B cell (primary cell): ENCODE measurements at regions not wholly inside any gene's neighbourhood (a gene's known extent, or its start where the extent isn't known, plus 50 kb on each side); places are given as distances from the start of the nearest gene placed in this dataset.

Source experiments
- ATAC-seq: fragments of 200-7000 bp; cut with Tn5 transposase; one replicate; pipeline ENCODE4 v1.10.0; 2021; ENCODE audit warnings: low read depth, mild to moderate bottlenecking, moderate number of reproducible peaks, moderate library complexity
- CTCF ChIA-PET: fragments of 350-600 bp; sonication (Branson Sonifier 250); formaldehyde crosslinking; loops from one replicate; lab custom pipeline; 2021; ENCODE audit warnings: antibody characterized with exemption, inconsistent platforms; lab: Charles Lee
- POLR2A ChIA-PET: fragments of 350-600 bp; sonication (Branson Sonifier 250); formaldehyde crosslinking; loops from one replicate; lab custom pipeline; 2021; ENCODE audit warnings: antibody characterized with exemption; lab: Charles Lee
- DNase-seq: peaks from one replicate; pipeline ENCODE4 v3.0.0; 2013
- H2AFZ ChIP-seq: 2 replicates; pipeline ENCODE4 v1.6.1; 2012; ENCODE audit warnings: mild to moderate bottlenecking, low read depth, low read length; ENCODE audit not compliant: insufficient read depth, poor library complexity, severe bottlenecking
- H3K27ac ChIP-seq, 2 donors: 1 replicate in 1 of 2; 2 replicates in 1 of 2; pipeline ENCODE4 v1.5.1; 2012 to 2013; ENCODE audit warnings: low read length in 2 of 2, mild to moderate bottlenecking in 2 of 2, moderate library complexity in 1 of 2
- H3K27me3 ChIP-seq, 4 experiments: fragments of 200-600 bp in 1 of 4; sonication (generic) in 1 of 4; replicated peaks in 1 of 4; 1 replicate in 2 of 4; 2 replicates in 2 of 4; pipeline versions ENCODE4 v1.6.1 to v1.7.0; 2013 to 2016; ENCODE audit warnings: low read length in 3 of 4, mild to moderate bottlenecking in 2 of 4, mixed read lengths in 1 of 4, moderate library complexity in 1 of 4; ENCODE audit not compliant: insufficient read depth in 4 of 4, control insufficient read depth in 3 of 4; ENCODE audit errors: control extremely low read depth in 1 of 4
- H3K36me3 ChIP-seq, 2 experiments: replicated peaks in 1 of 2; 1 replicate in 1 of 2; 2 replicates in 1 of 2; pipeline versions ENCODE4 v1.6.1 to v1.7.1; 2013; ENCODE audit warnings: low read length in 1 of 2; ENCODE audit not compliant: insufficient read depth in 2 of 2, control insufficient read depth in 1 of 2; ENCODE audit errors: control extremely low read depth in 1 of 2, extremely low read depth in 1 of 2
- H3K4me1 ChIP-seq, 2 donors: fragments of 200-600 bp in 1 of 2; sonication (generic) in 1 of 2; 1 replicate in 1 of 2; 2 replicates in 1 of 2; pipeline versions ENCODE4 v1.5.1 to v1.6.1; 2013 to 2017; ENCODE audit warnings: low read length in 2 of 2; ENCODE audit not compliant: control insufficient read depth in 2 of 2, insufficient read depth in 2 of 2
- H3K4me2 ChIP-seq: replicated peaks from 2 replicates; pipeline ENCODE3; 2012; ENCODE audit warnings: mild to moderate bottlenecking, low read depth, low read length; ENCODE audit not compliant: poor library complexity, severe bottlenecking
- H3K4me3 ChIP-seq, 5 experiments: fragments of 200-600 bp in 1 of 5; sonication (generic) in 1 of 5; 1 replicate in 3 of 5; 2 replicates in 2 of 5; pipeline versions ENCODE4 v1.5.1 to v1.7.0; 2011 to 2016; ENCODE audit warnings: low read length in 4 of 5, mild to moderate bottlenecking in 4 of 5, low read depth in 2 of 5, control low read depth in 1 of 5, moderate library complexity in 1 of 5; ENCODE audit not compliant: insufficient read depth in 1 of 5; ENCODE audit errors: control extremely low read depth in 1 of 5, extremely low read depth in 1 of 5
- H3K79me2 ChIP-seq: fragments of 200-600 bp; sonication (generic); one replicate; pipeline ENCODE4 v1.6.0; 2016; ENCODE audit warnings: low read length; ENCODE audit not compliant: control insufficient read depth, insufficient read depth
- H3K9ac ChIP-seq: fragments of 200-600 bp; sonication (generic); 2 replicates; pipeline ENCODE4 v1.6.1; 2017; ENCODE audit warnings: mild to moderate bottlenecking, low read length, moderate library complexity
- H3K9me3 ChIP-seq, 3 donors: one replicate each; pipeline versions ENCODE4 v1.6.1 to v1.7.1; 2013; ENCODE audit warnings: low read length in 2 of 3; ENCODE audit not compliant: control insufficient read depth in 2 of 3, insufficient read depth in 1 of 3; ENCODE audit errors: control extremely low read depth in 1 of 3
- H4K20me1 ChIP-seq: 2 replicates; pipeline ENCODE4 v1.6.0; 2012; ENCODE audit warnings: mild to moderate bottlenecking, low read length; ENCODE audit not compliant: insufficient read depth, control insufficient read depth, poor library complexity, severe bottlenecking
- H3K27ac Mint-ChIP-seq: one replicate; pipeline ENCODE4 v1.8.0; 2021; ENCODE audit warnings: mixed read lengths
- H3K27me3 Mint-ChIP-seq: one replicate; pipeline ENCODE4 v1.8.0; 2021; ENCODE audit warnings: mixed read lengths
- H3K4me1 Mint-ChIP-seq: one replicate; pipeline ENCODE4 v1.8.0; 2021; ENCODE audit warnings: mixed read lengths
- H3K4me3 Mint-ChIP-seq: one replicate; pipeline ENCODE4 v1.8.0; 2021; ENCODE audit warnings: mixed read lengths
- H3K9me3 Mint-ChIP-seq: one replicate; pipeline ENCODE4 v1.8.0; 2022; ENCODE audit warnings: mixed read lengths; ENCODE audit not compliant: insufficient read depth
- CTCF ChIP-seq: fragments of 200-600 bp; IDR thresholded peaks from one replicate; pipeline ENCODE4 v1.8.0; 2022; ENCODE audit warnings: antibody characterized with exemption, mild to moderate bottlenecking
- EZH2 ChIP-seq: IDR thresholded peaks from 2 replicates; pipeline ENCODE4 v1.6.1; 2012; ENCODE audit warnings: borderline replicate concordance, low read depth, mild to moderate bottlenecking, moderate library complexity, low read length; ENCODE audit not compliant: insufficient read depth, poor library complexity, severe bottlenecking
- WGBS: methylation state at CpG from one replicate; pipeline ENCODE4 v1.1.5; 2013; ENCODE audit warnings: missing lambda C conversion rate; ENCODE audit not compliant: insufficient coverage; 5-methylcytosine and 5-hydroxymethylcytosine counted together
- intact Hi-C: fragments of 100-400 bp; cut with micrococcal nuclease; formaldehyde crosslinking; loops from one replicate; pipeline ENCODE4 v1.10.0; 2022

DNA sequence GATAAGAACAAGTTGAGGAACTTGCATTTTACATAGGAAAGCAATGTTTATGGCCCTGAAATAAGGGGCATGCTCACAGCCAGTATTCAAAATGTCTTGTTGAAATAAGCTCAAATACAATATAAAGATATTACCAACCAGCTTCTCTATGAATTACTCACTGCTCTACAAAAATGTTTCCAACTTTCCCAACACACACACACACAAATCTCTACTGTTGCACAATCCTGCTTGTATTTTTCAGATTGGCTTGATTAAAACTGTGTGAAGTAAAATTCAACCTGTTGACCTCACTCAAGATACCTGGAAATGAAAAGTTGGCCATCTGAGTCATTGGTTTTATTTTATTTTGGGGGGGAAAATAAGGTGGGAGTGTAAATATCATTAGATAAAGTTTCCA lies 128.6 kb downstream of the CHIC2 start:
- ATAC-seq, result no peak
- CTCF ChIA-PET, result interaction anchor here (0.9 kb wide), 1 partner anchor 298 kb away, joined by 3 read pairs; no protein-coding TSS in a partner anchor
- intact Hi-C loops, result no loop called here
- Histone ChIP-seq H3K9ac (no peak overlapping the region), H2AFZ (no peak overlapping the region), H3K79me2 (no peaks in the 10 kb centered on the region), H3K4me2 (no peak overlapping the region), H3K36me3 (no peaks in the 10 kb centered on the region), H3K27me3 (peaks cover 0 to 9% (median 3%) of the 10 kb centered on the region in 4 experiments), H3K27ac (no peak overlapping the region), H4K20me1 (no peaks in the 10 kb centered on the region), H3K4me1 (no peaks in the 10 kb centered on the region), H3K4me3 (no peak overlapping the region), H3K9me3 (peaks cover 0 to 4% (median 0%) of the 10 kb centered on the region in 3 donors)
- H3K4me1 Mint-ChIP-seq, result no peaks in the 10 kb centered on the region
- TF ChIP-seq EZH2, result no peak
- no peak for TF ChIP-seq CTCF
- H3K9me3 Mint-ChIP-seq, result no peaks in the 10 kb centered on the region
- no peak overlapping the region for H3K27ac Mint-ChIP-seq
- no peak for DNase-seq
- POLR2A ChIA-PET, result no interaction called here
- H3K4me3 Mint-ChIP-seq, result no peak overlapping the region
- H3K27me3 Mint-ChIP-seq, result peaks cover 26% of the 10 kb centered on the region

GRCh38 chr4:53932796-53933610 lies 131.4 kb downstream of the CHIC2 start:
- H2AFZ ChIP-seq, result no peak overlapping the region
- intact Hi-C loops, result no loop called here
- ATAC-seq (no peak), DNase-seq (no peak)
- ChIA-PET POLR2A (no interaction called here), CTCF (interaction anchor here (1.2 to 6.9 kb wide), 3 partner anchors 24 to 300 kb away, joined by 3 to 96 read pairs (median 93); no protein-coding TSS in a partner anchor)
- H3K4me3 Mint-ChIP-seq, result no peak overlapping the region
- no peaks in the 10 kb centered on the region for H3K36me3 ChIP-seq
- H3K4me2 ChIP-seq, result no peak overlapping the region
- no peaks in the 10 kb centered on the region for H3K9me3 ChIP-seq
- H3K27ac Mint-ChIP-seq, result no peak overlapping the region
- no peaks in the 10 kb centered on the region for H3K4me1 Mint-ChIP-seq
- H3K9me3 Mint-ChIP-seq, result no peaks in the 10 kb centered on the region
- H3K27me3 ChIP-seq, result peaks cover 0 to 9% (median 3%) of the 10 kb centered on the region in 4 experiments
- no peaks in the 10 kb centered on the region for H4K20me1 ChIP-seq
- H3K27ac ChIP-seq, result no peak overlapping the region
- H3K9ac ChIP-seq, result no peak overlapping the region
- WGBS, result 95% methylated on average over 6 of the region's 7 CpGs
- peaks cover 22% of the 10 kb centered on the region for H3K27me3 Mint-ChIP-seq
- H3K79me2 ChIP-seq, result no peaks in the 10 kb centered on the region
- H3K4me1 ChIP-seq, result no peaks in the 10 kb centered on the region
- TF ChIP-seq EZH2, result no peak
- TF ChIP-seq CTCF, result no peak
- no peak overlapping the region for H3K4me3 ChIP-seq
